ENCODE measurements at regions not wholly inside any gene's neighbourhood (a gene's known extent, or its start where the extent isn't known, plus 50 kb on each side); places are given as distances from the start of the nearest gene placed in this dataset.

DNA sequence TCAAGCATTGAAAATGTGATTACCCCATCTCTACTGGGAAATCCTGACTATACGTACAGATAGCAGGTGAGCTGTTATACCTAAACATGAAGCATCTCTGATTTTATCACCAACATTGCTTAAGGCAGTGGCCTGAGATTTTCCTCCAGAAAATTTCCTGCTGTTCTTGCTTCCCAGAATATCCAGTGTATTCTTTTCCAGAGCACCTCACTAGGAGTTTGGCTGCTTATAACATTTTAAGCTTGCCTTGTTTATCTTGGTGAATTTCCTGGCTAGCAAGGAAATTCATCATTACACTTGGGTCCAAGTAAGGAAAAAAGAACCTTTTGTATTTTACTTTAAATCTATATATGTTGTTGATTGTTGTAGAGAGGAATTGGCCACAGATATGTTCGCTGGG is 73.0 kb upstream of the CLCN4 start:
- Histone ChIP-seq H4K20me1 (ENCODE audit: insufficient read depth) (no peaks in the 10 kb centered on the region), H3K79me2 (ENCODE audit: insufficient read depth) (no peaks in the 10 kb centered on the region), H3K4me3 (ENCODE audit: low read depth in 2 of 2, low read length in 1 of 2) (no peak overlapping the region), H3K9ac (no peak overlapping the region), H3K27me3 (ENCODE audit: insufficient read depth) (no peaks in the 10 kb centered on the region), H3K9me2 (no peaks in the 10 kb centered on the region), H3K4me2 (no peak overlapping the region), H3K36me3 (replicated peaks in 1 of 2; ENCODE audit: control insufficient read depth in 1 of 2, insufficient read depth in 2 of 2, low read length in 1 of 2) (no peaks in the 10 kb centered on the region), H3K9me3 (no peaks in the 10 kb centered on the region), H2AFZ (ENCODE audit: low read depth) (no peak overlapping the region), H3K27ac (ENCODE audit: low read depth in 2 of 2, low read length in 1 of 2) (no peak overlapping the region), H3K4me1 (ENCODE audit: control insufficient read depth in 1 of 2, insufficient read depth in 2 of 2, low read depth in 1 of 2, low read length in 1 of 2) (peaks cover 0 to 3% of the 10 kb centered on the region in 2 experiments; a peak in 1 of 4 replicates), H3F3A (replicated peaks; ENCODE audit: insufficient read depth) (no peaks in the 10 kb centered on the region)
- WGBS (ENCODE audit: low lambda C conversion rate), result 36% methylated on average over 2 of the region's 2 CpGs
- ChIA-PET POLR2A (no interaction called here), CTCF (interaction anchor here (0.9 kb wide), 1 partner anchor 9 kb away, joined by 3 read pairs; no protein-coding TSS in a partner anchor)
- TF ChIP-seq TEAD4 (IDR thresholded peaks at IDR 0.05; ENCODE audit: borderline replicate concordance, insufficient read depth), result no peak
- TF ChIP-seq FOXM1 (IDR thresholded peaks at IDR 0.05; ENCODE audit: low read depth), result no peak
- TF ChIP-seq FOXJ3 (CRISPR knock-in tag; IDR thresholded peaks at IDR 0.05), result no peak
- TF ChIP-seq NRF1 (IDR thresholded peaks at IDR 0.05; ENCODE audit: low read depth, low read length), result no peak
- TF ChIP-seq SMC3 (IDR thresholded peaks at IDR 0.05; ENCODE audit: low read depth, low read length), result no peak
- TF ChIP-seq RXRA (IDR thresholded peaks at IDR 0.05; ENCODE audit: borderline replicate concordance, low read depth), result no peak
- no peak for TF ChIP-seq TCF12 (IDR thresholded peaks at IDR 0.05)
- TF ChIP-seq SIN3A (IDR thresholded peaks at IDR 0.05; ENCODE audit: borderline replicate concordance, low read depth, low read length), result no peak
- TF ChIP-seq GATA2 (CRISPR knock-in tag; IDR thresholded peaks at IDR 0.05), result no peak
- no peak for TF ChIP-seq GABPA (IDR thresholded peaks at IDR 0.05; ENCODE audit: low read depth)
- TF ChIP-seq, protein P1, sequence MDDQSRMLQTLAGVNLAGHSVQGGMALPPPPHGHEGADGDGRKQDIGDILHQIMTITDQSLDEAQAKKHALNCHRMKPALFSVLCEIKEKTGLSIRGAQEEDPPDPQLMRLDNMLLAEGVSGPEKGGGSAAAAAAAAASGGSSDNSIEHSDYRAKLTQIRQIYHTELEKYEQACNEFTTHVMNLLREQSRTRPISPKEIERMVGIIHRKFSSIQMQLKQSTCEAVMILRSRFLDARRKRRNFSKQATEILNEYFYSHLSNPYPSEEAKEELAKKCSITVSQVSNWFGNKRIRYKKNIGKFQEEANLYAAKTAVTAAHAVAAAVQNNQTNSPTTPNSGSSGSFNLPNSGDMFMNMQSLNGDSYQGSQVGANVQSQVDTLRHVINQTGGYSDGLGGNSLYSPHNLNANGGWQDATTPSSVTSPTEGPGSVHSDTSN (IDR thresholded peaks at IDR 0.05), result no peak
- DNase-seq, result no peak

DNA sequence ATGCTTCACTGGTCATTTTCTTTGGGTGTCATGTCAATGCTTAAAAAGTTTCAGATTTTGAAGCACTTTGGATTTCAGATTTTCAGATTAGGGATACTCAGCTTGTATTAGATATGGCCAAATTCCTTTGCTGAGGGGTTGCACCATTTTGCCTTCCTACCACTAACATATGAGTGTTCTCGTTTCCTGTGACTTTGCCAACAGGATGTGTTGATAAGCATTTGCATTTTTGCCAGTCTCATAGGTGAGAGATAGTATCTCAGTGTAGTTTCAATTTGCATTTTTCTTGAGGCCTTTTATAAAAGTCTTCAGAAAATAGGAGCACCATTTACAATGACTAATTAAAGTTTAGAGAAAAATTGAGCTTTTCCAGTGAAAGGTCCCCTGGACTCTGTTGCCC is 71.6 kb upstream of the CLCN4 start:
- H3K9ac ChIP-seq, result no peak overlapping the region
- POLR2A ChIA-PET, result no interaction called here

More for the DNA sequence above, 71.6 kb upstream of the CLCN4 start:
- no peak overlapping the region for H3K4me3 ChIP-seq (ENCODE audit: low read depth in 2 of 2, low read length in 1 of 2)
- H3K79me2 ChIP-seq (ENCODE audit: insufficient read depth), result no peaks in the 10 kb centered on the region
- H3K27ac ChIP-seq (ENCODE audit: low read depth in 2 of 2, low read length in 1 of 2), result no peak overlapping the region
- CTCF ChIA-PET, result no interaction called here
- no peaks in the 10 kb centered on the region for H3K9me2 ChIP-seq
- H3K4me2 ChIP-seq, result no peak overlapping the region
- no peak overlapping the region for H2AFZ ChIP-seq (ENCODE audit: low read depth)
- no peaks in the 10 kb centered on the region for H3K36me3 ChIP-seq (replicated peaks in 1 of 2; ENCODE audit: control insufficient read depth in 1 of 2, insufficient read depth in 2 of 2, low read length in 1 of 2)
- no peaks in the 10 kb centered on the region for H4K20me1 ChIP-seq (ENCODE audit: insufficient read depth)
- 43% methylated on average over 1 of the region's 1 CpG for WGBS (ENCODE audit: low lambda C conversion rate)
- H3K27me3 ChIP-seq (ENCODE audit: insufficient read depth), result no peaks in the 10 kb centered on the region
- no peak for DNase-seq
- H3K9me3 ChIP-seq, result no peaks in the 10 kb centered on the region
- TF ChIP-seq RFX5 (IDR thresholded peaks at IDR 0.05; ENCODE audit: low read length) (no peak), POLR2AphosphoS5 (IDR thresholded peaks at IDR 0.05; ENCODE audit: low read depth, low read length) (no peak), GABPA (IDR thresholded peaks at IDR 0.05; ENCODE audit: low read depth) (no peak), RCOR1 (IDR thresholded peaks at IDR 0.05; ENCODE audit: low read length) (no peak), SIN3A (IDR thresholded peaks at IDR 0.05; ENCODE audit: borderline replicate concordance, low read depth, low read length) (no peak), FOXM1 (IDR thresholded peaks at IDR 0.05; ENCODE audit: low read depth) (no peak), EP300 (IDR thresholded peaks at IDR 0.05; ENCODE audit: borderline replicate concordance in 1 of 2, low read depth in 1 of 2, low read length in 1 of 2) (no peak), TEAD4 (IDR thresholded peaks at IDR 0.05; ENCODE audit: borderline replicate concordance, insufficient read depth) (no peak), MEF2A (IDR thresholded peaks at IDR 0.05; ENCODE audit: borderline replicate concordance, low read depth) (no peak), NRF1 (IDR thresholded peaks at IDR 0.05; ENCODE audit: low read depth, low read length) (no peak), MXI1 (IDR thresholded peaks at IDR 0.05; ENCODE audit: low read depth, low read length) (no peak)
- TF ChIP-seq, protein P2, sequence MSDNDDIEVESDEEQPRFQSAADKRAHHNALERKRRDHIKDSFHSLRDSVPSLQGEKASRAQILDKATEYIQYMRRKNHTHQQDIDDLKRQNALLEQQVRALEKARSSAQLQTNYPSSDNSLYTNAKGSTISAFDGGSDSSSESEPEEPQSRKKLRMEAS (IDR thresholded peaks at IDR 0.05; ENCODE audit: low read depth), result no peak
- TF ChIP-seq, protein P3, sequence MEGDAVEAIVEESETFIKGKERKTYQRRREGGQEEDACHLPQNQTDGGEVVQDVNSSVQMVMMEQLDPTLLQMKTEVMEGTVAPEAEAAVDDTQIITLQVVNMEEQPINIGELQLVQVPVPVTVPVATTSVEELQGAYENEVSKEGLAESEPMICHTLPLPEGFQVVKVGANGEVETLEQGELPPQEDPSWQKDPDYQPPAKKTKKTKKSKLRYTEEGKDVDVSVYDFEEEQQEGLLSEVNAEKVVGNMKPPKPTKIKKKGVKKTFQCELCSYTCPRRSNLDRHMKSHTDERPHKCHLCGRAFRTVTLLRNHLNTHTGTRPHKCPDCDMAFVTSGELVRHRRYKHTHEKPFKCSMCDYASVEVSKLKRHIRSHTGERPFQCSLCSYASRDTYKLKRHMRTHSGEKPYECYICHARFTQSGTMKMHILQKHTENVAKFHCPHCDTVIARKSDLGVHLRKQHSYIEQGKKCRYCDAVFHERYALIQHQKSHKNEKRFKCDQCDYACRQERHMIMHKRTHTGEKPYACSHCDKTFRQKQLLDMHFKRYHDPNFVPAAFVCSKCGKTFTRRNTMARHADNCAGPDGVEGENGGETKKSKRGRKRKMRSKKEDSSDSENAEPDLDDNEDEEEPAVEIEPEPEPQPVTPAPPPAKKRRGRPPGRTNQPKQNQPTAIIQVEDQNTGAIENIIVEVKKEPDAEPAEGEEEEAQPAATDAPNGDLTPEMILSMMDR (IDR thresholded peaks at IDR 0.05), result no peak
- TF ChIP-seq, protein P4, sequence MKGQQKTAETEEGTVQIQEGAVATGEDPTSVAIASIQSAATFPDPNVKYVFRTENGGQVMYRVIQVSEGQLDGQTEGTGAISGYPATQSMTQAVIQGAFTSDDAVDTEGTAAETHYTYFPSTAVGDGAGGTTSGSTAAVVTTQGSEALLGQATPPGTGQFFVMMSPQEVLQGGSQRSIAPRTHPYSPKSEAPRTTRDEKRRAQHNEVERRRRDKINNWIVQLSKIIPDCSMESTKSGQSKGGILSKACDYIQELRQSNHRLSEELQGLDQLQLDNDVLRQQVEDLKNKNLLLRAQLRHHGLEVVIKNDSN (IDR thresholded peaks at IDR 0.05; ENCODE audit: borderline replicate concordance, low read depth), result no peak
- TF ChIP-seq, protein P5, sequence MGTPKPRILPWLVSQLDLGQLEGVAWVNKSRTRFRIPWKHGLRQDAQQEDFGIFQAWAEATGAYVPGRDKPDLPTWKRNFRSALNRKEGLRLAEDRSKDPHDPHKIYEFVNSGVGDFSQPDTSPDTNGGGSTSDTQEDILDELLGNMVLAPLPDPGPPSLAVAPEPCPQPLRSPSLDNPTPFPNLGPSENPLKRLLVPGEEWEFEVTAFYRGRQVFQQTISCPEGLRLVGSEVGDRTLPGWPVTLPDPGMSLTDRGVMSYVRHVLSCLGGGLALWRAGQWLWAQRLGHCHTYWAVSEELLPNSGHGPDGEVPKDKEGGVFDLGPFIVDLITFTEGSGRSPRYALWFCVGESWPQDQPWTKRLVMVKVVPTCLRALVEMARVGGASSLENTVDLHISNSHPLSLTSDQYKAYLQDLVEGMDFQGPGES (IDR thresholded peaks at IDR 0.05; ENCODE audit: low read depth, low read length), result no peak
- peaks cover 0 to 3% of the 10 kb centered on the region in 2 experiments; a peak in 1 of 4 replicates for H3K4me1 ChIP-seq (ENCODE audit: control insufficient read depth in 1 of 2, insufficient read depth in 2 of 2, low read depth in 1 of 2, low read length in 1 of 2)
- H3F3A ChIP-seq (replicated peaks; ENCODE audit: insufficient read depth), result no peaks in the 10 kb centered on the region

All from SK-N-SH (cell line).